NT2/D1 (cell line): ENCODE measurements at regions not wholly inside any gene's neighbourhood (a gene's known extent, or its start where the extent isn't known, plus 50 kb on each side); places are given as distances from the start of the nearest gene placed in this dataset.
"Not testable (repeated sequence)": the region's sequence is repeated elsewhere in the genome, so short reads cannot be mapped to it uniquely, and the experiment has no call there.

ENCODE experiments used
- SUZ12 ChIP-seq: IDR thresholded peaks from 2 replicates; pipeline ENCODE4 v1.6.1; 2011; ENCODE audit not compliant: insufficient read length, insufficient read depth; ENCODE audit errors: extremely low read depth
- YY1 ChIP-seq: IDR thresholded peaks from 2 replicates; pipeline ENCODE4 v1.6.1; 2011; ENCODE audit not compliant: insufficient read length, insufficient read depth

GRCh38 chr16:21525029-21525895 lies 74.1 kb upstream of the METTL9 start:
- not testable (repeated sequence) for TF ChIP-seq SUZ12, YY1
